WTC11 (cell line): ENCODE measurements at regions not wholly inside any gene's neighbourhood (a gene's known extent, or its start where the extent isn't known, plus 50 kb on each side); places are given as distances from the start of the nearest gene placed in this dataset.

Experiments
- ATAC-seq: fragments of 200-7000 bp; cut with Tn5 transposase; 2 replicates; pipeline ENCODE4 v1.10.0; 2021; ENCODE audit warnings: mild to moderate bottlenecking, moderate library complexity
- CTCF ChIA-PET: fragments of 300-600 bp; sonication (Branson Sonifier 250); formaldehyde crosslinking; loops from one replicate; lab custom pipeline; 2021; ENCODE audit warnings: antibody characterized with exemption; lab: Charles Lee
- POLR2A ChIA-PET: fragments of 350-600 bp; sonication (Branson Sonifier 250); formaldehyde crosslinking; loops from one replicate; lab custom pipeline; 2021; ENCODE audit warnings: antibody characterized with exemption; lab: Charles Lee
- DNase-seq: peaks from one replicate; pipeline ENCODE4 v3.0.0; 2021; ENCODE audit warnings: low spot score
- H3K27ac Mint-ChIP-seq: 2 replicates; pipeline ENCODE4 v1.8.0; 2021; ENCODE audit warnings: mixed read lengths
- H3K27me3 Mint-ChIP-seq: 2 replicates; pipeline ENCODE4 v1.8.0; 2021; ENCODE audit warnings: low read depth, mild to moderate bottlenecking, moderate library complexity, mixed read lengths
- H3K36me3 Mint-ChIP-seq: 2 replicates; pipeline ENCODE4 v1.8.0; 2021; ENCODE audit warnings: mixed read lengths
- H3K4me1 Mint-ChIP-seq: 2 replicates; pipeline ENCODE4 v1.8.0; 2022; ENCODE audit warnings: mixed read lengths
- H3K4me3 Mint-ChIP-seq: 2 replicates; pipeline ENCODE4 v1.8.0; 2021; ENCODE audit warnings: mild to moderate bottlenecking, moderate library complexity, mixed read lengths
- H3K9me3 Mint-ChIP-seq: 2 replicates; pipeline ENCODE4 v1.8.0; 2021; ENCODE audit warnings: mixed read lengths
- EMX1 ChIP-seq: fragments of 250-450 bp; sonication (Bioruptor Pico); IDR thresholded peaks from 2 replicates; pipeline ENCODE4 v1.8.0; 2021; ENCODE audit warnings: mild to moderate bottlenecking
- ESRRA ChIP-seq: sonication (generic); formaldehyde crosslinking; IDR thresholded peaks from 2 replicates; pipeline ENCODE4 v1.8.1; 2022; ENCODE audit warnings: mild to moderate bottlenecking, missing genetic modification reagents, borderline replicate concordance
- FOXK1 ChIP-seq: sonication (generic); formaldehyde crosslinking; IDR thresholded peaks from 2 replicates; pipeline ENCODE4 v1.8.0; 2022; ENCODE audit warnings: mild to moderate bottlenecking, moderate library complexity, missing genetic modification reagents
- KAT7 ChIP-seq: sonication (generic); formaldehyde crosslinking; IDR thresholded peaks from 2 replicates; pipeline ENCODE4 v1.8.1; 2023; ENCODE audit warnings: missing genetic modification reagents, mild to moderate bottlenecking, borderline replicate concordance
- NFATC4 ChIP-seq: fragments of 250-450 bp; sonication (Bioruptor Pico); IDR thresholded peaks from 2 replicates; pipeline ENCODE4 v1.9.0; 2021; ENCODE audit warnings: mild to moderate bottlenecking
- NFE2L1 ChIP-seq: sonication (generic); formaldehyde crosslinking; IDR thresholded peaks from 2 replicates; pipeline ENCODE4 v1.8.1; 2023; ENCODE audit warnings: missing genetic modification reagents
- NR1H2 ChIP-seq: sonication (generic); formaldehyde crosslinking; IDR thresholded peaks from 2 replicates; pipeline ENCODE4 v1.9.0; 2021; ENCODE audit warnings: mild to moderate bottlenecking, moderate library complexity, missing genetic modification reagents
- OVOL2 ChIP-seq: fragments of 250-450 bp; sonication (Bioruptor Pico); IDR thresholded peaks from 2 replicates; pipeline ENCODE4 v1.9.0; 2021; ENCODE audit warnings: mild to moderate bottlenecking, borderline replicate concordance
- RORB ChIP-seq: fragments of 250-450 bp; sonication (Bioruptor Pico); IDR thresholded peaks from 2 replicates; pipeline ENCODE4 v1.9.0; 2021; ENCODE audit warnings: mild to moderate bottlenecking
- SMAD3 ChIP-seq: sonication (generic); formaldehyde crosslinking; IDR thresholded peaks from 2 replicates; pipeline ENCODE4 v1.8.0; 2022; ENCODE audit warnings: missing genetic modification reagents, mild to moderate bottlenecking, borderline replicate concordance
- TF ChIP-seq, protein P1 (sequence below): fragments of 250-450 bp; sonication (Bioruptor Pico); IDR thresholded peaks from 2 replicates; pipeline ENCODE4 v1.9.0; 2021; ENCODE audit warnings: mild to moderate bottlenecking, borderline replicate concordance
- TF ChIP-seq, protein P2 (sequence below): sonication (generic); formaldehyde crosslinking; IDR thresholded peaks from 2 replicates; pipeline ENCODE4 v1.8.0; 2023; ENCODE audit warnings: missing genetic modification reagents
- TF ChIP-seq, protein P3 (sequence below): sonication (generic); formaldehyde crosslinking; IDR thresholded peaks from 2 replicates; pipeline ENCODE4 v1.8.0; 2022; ENCODE audit warnings: mild to moderate bottlenecking, missing genetic modification reagents
- TF ChIP-seq, protein P4 (sequence below): fragments of 200-600 bp; IDR thresholded peaks from 2 replicates; pipeline ENCODE4 v1.8.0; 2022; ENCODE audit warnings: antibody characterized with exemption
- TF ChIP-seq, protein P5 (sequence below): sonication (generic); formaldehyde crosslinking; IDR thresholded peaks from 2 replicates; pipeline ENCODE4 v1.8.0; 2023; ENCODE audit warnings: missing genetic modification reagents, mild to moderate bottlenecking, borderline replicate concordance
- TF ChIP-seq, protein P6 (sequence below): sonication (generic); formaldehyde crosslinking; IDR thresholded peaks from 2 replicates; pipeline ENCODE4 v1.8.0; 2022; ENCODE audit warnings: mild to moderate bottlenecking, missing genetic modification reagents
- TF ChIP-seq, protein P7 (sequence below): fragments of 250-450 bp; sonication (Bioruptor Pico); IDR thresholded peaks from 2 replicates; pipeline ENCODE4 v1.9.0; 2021; ENCODE audit warnings: moderate library complexity, mild to moderate bottlenecking, inconsistent platforms, borderline replicate concordance

DNA sequence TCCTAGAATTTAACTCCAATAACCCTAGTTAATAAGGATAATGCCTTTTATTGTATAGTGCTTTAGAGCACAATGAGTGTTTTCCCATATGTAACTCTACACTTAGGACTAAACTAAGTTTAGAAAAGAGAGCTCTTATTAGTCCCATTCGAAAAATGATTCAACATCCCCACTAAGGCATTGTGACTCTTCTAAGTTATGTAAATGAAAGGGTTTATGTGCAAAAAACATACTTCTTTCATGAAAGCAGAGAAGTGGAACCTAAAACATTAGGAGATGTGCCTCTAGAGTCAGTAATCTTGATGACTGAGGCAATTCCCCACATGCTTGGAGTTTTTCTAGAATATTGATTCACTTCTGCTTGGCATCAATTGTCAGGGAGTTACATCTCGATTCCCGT is 344.1 kb upstream of the ZNF717 start (continued):
- TF ChIP-seq, protein P1, sequence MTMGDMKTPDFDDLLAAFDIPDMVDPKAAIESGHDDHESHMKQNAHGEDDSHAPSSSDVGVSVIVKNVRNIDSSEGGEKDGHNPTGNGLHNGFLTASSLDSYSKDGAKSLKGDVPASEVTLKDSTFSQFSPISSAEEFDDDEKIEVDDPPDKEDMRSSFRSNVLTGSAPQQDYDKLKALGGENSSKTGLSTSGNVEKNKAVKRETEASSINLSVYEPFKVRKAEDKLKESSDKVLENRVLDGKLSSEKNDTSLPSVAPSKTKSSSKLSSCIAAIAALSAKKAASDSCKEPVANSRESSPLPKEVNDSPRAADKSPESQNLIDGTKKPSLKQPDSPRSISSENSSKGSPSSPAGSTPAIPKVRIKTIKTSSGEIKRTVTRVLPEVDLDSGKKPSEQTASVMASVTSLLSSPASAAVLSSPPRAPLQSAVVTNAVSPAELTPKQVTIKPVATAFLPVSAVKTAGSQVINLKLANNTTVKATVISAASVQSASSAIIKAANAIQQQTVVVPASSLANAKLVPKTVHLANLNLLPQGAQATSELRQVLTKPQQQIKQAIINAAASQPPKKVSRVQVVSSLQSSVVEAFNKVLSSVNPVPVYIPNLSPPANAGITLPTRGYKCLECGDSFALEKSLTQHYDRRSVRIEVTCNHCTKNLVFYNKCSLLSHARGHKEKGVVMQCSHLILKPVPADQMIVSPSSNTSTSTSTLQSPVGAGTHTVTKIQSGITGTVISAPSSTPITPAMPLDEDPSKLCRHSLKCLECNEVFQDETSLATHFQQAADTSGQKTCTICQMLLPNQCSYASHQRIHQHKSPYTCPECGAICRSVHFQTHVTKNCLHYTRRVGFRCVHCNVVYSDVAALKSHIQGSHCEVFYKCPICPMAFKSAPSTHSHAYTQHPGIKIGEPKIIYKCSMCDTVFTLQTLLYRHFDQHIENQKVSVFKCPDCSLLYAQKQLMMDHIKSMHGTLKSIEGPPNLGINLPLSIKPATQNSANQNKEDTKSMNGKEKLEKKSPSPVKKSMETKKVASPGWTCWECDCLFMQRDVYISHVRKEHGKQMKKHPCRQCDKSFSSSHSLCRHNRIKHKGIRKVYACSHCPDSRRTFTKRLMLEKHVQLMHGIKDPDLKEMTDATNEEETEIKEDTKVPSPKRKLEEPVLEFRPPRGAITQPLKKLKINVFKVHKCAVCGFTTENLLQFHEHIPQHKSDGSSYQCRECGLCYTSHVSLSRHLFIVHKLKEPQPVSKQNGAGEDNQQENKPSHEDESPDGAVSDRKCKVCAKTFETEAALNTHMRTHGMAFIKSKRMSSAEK (CRISPR knock-in tag), result no peak
- no peak for TF ChIP-seq NR1H2 (CRISPR knock-in tag)
- TF ChIP-seq, protein P2, sequence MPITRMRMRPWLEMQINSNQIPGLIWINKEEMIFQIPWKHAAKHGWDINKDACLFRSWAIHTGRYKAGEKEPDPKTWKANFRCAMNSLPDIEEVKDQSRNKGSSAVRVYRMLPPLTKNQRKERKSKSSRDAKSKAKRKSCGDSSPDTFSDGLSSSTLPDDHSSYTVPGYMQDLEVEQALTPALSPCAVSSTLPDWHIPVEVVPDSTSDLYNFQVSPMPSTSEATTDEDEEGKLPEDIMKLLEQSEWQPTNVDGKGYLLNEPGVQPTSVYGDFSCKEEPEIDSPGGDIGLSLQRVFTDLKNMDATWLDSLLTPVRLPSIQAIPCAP, result no peak

DNA sequence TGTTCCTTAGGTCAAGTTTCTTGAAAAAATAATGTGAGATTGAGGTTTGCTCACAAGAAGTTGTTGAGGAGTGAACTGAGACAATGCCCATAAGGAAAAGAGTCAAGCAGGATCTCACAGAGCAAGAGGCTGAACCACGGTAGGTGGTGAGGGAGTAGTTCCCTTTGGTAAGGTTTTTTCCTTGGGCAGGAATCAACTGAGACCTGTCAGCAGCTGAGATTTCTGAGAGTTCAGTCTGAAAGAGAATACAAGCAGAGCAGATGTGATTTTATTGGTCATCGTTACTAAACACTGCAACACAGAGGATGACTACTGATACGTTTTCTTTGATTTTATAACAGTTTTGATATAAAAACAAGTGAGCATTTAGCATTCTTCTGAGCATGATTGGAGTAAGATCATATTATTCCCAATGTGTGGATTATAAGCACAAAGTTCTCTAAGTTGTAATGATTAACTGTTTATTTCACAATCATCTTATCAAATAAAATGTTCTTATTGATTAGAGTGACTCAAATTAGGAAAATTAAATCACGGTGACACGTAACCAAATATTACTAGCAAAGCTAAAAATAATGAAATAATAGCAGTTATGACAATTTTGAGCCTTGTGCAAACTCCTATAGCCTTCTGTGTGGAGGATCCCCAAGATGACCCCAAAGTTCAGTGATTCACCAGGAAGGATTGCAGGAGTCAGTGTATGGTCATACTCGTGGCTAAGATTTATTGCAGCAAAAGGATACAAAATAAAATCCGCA is 346.2 kb upstream of the ZNF717 start:
- POLR2A ChIA-PET, result no interaction called here
- Mint-ChIP-seq H3K4me3 (no peak overlapping the region), H3K4me1 (peaks cover 17% of the 10 kb centered on the region), H3K27me3 (no peaks in the 10 kb centered on the region), H3K9me3 (no peaks in the 10 kb centered on the region), H3K36me3 (no peaks in the 10 kb centered on the region), H3K27ac (no peak overlapping the region)
- TF ChIP-seq, protein P3, sequence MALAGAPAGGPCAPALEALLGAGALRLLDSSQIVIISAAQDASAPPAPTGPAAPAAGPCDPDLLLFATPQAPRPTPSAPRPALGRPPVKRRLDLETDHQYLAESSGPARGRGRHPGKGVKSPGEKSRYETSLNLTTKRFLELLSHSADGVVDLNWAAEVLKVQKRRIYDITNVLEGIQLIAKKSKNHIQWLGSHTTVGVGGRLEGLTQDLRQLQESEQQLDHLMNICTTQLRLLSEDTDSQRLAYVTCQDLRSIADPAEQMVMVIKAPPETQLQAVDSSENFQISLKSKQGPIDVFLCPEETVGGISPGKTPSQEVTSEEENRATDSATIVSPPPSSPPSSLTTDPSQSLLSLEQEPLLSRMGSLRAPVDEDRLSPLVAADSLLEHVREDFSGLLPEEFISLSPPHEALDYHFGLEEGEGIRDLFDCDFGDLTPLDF (CRISPR knock-in tag), result no peak
- CTCF ChIA-PET, result no interaction called here
- DNase-seq (no peak), ATAC-seq (no peak)

DNA sequence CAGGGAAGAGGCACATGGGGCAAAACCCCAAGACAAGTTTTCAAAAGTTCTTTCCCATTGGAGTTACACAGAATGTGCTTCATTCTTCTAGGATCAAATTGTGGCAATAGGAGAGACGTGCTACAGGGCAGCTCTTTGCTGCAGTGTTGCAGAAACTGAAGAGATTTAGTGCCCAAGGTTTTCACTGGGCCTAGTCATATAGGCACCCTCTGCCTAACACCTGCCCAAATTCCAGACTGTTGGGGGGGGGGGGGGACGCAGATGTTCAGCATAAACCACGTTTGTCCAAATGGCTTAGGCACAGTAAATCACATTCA is 346.8 kb upstream of the ZNF717 start:
- POLR2A ChIA-PET, result no interaction called here
- no peak for DNase-seq
- Mint-ChIP-seq H3K36me3 (no peaks in the 10 kb centered on the region), H3K27me3 (no peaks in the 10 kb centered on the region), H3K4me3 (no peak overlapping the region), H3K4me1 (peaks cover 17% of the 10 kb centered on the region), H3K27ac (no peak overlapping the region), H3K9me3 (no peaks in the 10 kb centered on the region)
- no peak for ATAC-seq
- CTCF ChIA-PET, result no interaction called here
- TF ChIP-seq SMAD3 (no peak), RORB (CRISPR knock-in tag) (no peak), OVOL2 (CRISPR knock-in tag) (no peak), EMX1 (CRISPR knock-in tag) (no peak), NFATC4 (no peak), KAT7 (CRISPR knock-in tag) (no peak), FOXK1 (no peak), ESRRA (CRISPR knock-in tag) (no peak), NFE2L1 (no peak)
- TF ChIP-seq, protein P4, sequence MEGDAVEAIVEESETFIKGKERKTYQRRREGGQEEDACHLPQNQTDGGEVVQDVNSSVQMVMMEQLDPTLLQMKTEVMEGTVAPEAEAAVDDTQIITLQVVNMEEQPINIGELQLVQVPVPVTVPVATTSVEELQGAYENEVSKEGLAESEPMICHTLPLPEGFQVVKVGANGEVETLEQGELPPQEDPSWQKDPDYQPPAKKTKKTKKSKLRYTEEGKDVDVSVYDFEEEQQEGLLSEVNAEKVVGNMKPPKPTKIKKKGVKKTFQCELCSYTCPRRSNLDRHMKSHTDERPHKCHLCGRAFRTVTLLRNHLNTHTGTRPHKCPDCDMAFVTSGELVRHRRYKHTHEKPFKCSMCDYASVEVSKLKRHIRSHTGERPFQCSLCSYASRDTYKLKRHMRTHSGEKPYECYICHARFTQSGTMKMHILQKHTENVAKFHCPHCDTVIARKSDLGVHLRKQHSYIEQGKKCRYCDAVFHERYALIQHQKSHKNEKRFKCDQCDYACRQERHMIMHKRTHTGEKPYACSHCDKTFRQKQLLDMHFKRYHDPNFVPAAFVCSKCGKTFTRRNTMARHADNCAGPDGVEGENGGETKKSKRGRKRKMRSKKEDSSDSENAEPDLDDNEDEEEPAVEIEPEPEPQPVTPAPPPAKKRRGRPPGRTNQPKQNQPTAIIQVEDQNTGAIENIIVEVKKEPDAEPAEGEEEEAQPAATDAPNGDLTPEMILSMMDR, result no peak
- TF ChIP-seq, protein P5, sequence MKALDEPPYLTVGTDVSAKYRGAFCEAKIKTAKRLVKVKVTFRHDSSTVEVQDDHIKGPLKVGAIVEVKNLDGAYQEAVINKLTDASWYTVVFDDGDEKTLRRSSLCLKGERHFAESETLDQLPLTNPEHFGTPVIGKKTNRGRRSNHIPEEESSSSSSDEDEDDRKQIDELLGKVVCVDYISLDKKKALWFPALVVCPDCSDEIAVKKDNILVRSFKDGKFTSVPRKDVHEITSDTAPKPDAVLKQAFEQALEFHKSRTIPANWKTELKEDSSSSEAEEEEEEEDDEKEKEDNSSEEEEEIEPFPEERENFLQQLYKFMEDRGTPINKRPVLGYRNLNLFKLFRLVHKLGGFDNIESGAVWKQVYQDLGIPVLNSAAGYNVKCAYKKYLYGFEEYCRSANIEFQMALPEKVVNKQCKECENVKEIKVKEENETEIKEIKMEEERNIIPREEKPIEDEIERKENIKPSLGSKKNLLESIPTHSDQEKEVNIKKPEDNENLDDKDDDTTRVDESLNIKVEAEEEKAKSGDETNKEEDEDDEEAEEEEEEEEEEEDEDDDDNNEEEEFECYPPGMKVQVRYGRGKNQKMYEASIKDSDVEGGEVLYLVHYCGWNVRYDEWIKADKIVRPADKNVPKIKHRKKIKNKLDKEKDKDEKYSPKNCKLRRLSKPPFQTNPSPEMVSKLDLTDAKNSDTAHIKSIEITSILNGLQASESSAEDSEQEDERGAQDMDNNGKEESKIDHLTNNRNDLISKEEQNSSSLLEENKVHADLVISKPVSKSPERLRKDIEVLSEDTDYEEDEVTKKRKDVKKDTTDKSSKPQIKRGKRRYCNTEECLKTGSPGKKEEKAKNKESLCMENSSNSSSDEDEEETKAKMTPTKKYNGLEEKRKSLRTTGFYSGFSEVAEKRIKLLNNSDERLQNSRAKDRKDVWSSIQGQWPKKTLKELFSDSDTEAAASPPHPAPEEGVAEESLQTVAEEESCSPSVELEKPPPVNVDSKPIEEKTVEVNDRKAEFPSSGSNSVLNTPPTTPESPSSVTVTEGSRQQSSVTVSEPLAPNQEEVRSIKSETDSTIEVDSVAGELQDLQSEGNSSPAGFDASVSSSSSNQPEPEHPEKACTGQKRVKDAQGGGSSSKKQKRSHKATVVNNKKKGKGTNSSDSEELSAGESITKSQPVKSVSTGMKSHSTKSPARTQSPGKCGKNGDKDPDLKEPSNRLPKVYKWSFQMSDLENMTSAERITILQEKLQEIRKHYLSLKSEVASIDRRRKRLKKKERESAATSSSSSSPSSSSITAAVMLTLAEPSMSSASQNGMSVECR, result no peak
- TF ChIP-seq, protein P6, sequence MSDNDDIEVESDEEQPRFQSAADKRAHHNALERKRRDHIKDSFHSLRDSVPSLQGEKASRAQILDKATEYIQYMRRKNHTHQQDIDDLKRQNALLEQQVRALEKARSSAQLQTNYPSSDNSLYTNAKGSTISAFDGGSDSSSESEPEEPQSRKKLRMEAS, result no peak
- TF ChIP-seq, protein P3 (CRISPR knock-in tag), result no peak
- TF ChIP-seq, protein P7, sequence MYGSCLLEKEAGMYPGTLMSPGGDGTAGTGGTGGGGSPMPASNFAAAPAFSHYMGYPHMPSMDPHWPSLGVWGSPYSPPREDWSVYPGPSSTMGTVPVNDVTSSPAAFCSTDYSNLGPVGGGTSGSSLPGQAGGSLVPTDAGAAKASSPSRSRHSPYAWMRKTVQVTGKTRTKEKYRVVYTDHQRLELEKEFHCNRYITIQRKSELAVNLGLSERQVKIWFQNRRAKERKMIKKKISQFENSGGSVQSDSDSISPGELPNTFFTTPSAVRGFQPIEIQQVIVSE (CRISPR knock-in tag), result no peak
